ENCODE measurements at regions not wholly inside any gene's neighbourhood (a gene's known extent, or its start where the extent isn't known, plus 50 kb on each side); places are given as distances from the start of the nearest gene placed in this dataset.

DNA sequence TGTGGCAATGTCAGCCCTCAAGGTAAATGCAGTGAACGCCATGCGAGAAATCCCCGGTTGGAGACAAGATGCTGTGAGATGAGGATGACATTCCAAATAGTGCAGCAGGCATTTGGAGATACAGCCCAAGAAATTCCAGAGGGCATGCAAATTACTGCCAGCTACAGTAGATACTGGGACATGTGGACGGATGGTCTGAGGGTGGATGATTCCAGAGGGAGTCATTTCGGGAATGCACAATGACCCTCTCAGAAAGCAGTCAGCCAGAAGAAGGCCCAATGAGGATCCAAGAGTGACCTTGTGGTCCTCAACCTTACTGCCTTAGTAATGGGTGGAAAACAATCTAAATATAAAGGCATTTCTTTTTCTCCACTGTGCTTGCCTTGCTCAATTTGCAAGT, 111.3 kb downstream of the HNRNPLL start:
- no peak for TF ChIP-seq CTCF (IDR thresholded peaks at IDR 0.05; ENCODE audit: unreplicated experiment)
- DNase-seq (ENCODE audit: low spot score, unreplicated experiment) = no peak

DNA sequence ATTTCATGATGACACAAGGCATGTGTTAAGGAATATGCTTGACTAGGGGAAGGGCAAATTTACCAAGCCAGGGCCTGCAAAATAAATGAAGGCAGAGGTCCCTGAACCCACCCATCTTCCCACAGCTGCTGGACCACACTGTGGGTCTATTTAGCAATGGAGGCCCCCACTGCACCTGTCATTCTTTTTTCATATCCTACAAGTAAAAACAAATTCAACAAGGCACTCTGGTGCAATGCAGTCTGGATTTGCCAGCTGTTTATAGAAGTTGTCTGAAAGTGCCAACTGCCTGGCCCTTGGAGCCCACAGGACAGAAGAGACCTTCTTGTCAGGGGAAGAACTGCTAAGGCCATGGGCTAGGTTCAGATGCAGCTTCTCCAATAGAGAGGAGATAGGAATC, 112.8 kb upstream of the ATL2 start:
- DNase-seq (ENCODE audit: low spot score, unreplicated experiment) = no peak
- no peak overlapping the region for H3K27ac Mint-ChIP-seq
- H3K4me3 Mint-ChIP-seq (ENCODE audit: low read depth) = no peak overlapping the region
- H3K4me1 Mint-ChIP-seq (ENCODE audit: low read depth) = no peaks in the 10 kb centered on the region
- H3K27me3 Mint-ChIP-seq = peaks cover 3% of the 10 kb centered on the region
- H3K36me3 Mint-ChIP-seq (ENCODE audit: insufficient read depth) = no peaks in the 10 kb centered on the region
- no peaks in the 10 kb centered on the region for H3K9me3 Mint-ChIP-seq (ENCODE audit: low read depth)
- no peak for TF ChIP-seq CTCF (IDR thresholded peaks at IDR 0.05; ENCODE audit: unreplicated experiment)

More for the DNA sequence above, 111.3 kb downstream of the HNRNPLL start:
- Mint-ChIP-seq H3K27ac (no peak overlapping the region), H3K9me3 (ENCODE audit: low read depth) (no peaks in the 10 kb centered on the region), H3K36me3 (ENCODE audit: insufficient read depth) (no peaks in the 10 kb centered on the region), H3K27me3 (peaks cover 3% of the 10 kb centered on the region), H3K4me3 (ENCODE audit: low read depth) (no peak overlapping the region), H3K4me1 (ENCODE audit: low read depth) (no peaks in the 10 kb centered on the region)

GRCh38 chr2:38487852-38488251, 110.8 kb upstream of the ATL2 start:
- Mint-ChIP-seq H3K4me1 (ENCODE audit: low read depth) (no peaks in the 10 kb centered on the region), H3K27me3 (no peaks in the 10 kb centered on the region), H3K4me3 (ENCODE audit: low read depth) (no peak overlapping the region), H3K36me3 (ENCODE audit: insufficient read depth) (no peaks in the 10 kb centered on the region), H3K27ac (no peak overlapping the region), H3K9me3 (ENCODE audit: low read depth) (no peaks in the 10 kb centered on the region)
- DNase-seq (ENCODE audit: low spot score, unreplicated experiment) = no peak
- no peak for TF ChIP-seq CTCF (IDR thresholded peaks at IDR 0.05; ENCODE audit: unreplicated experiment)

DNA sequence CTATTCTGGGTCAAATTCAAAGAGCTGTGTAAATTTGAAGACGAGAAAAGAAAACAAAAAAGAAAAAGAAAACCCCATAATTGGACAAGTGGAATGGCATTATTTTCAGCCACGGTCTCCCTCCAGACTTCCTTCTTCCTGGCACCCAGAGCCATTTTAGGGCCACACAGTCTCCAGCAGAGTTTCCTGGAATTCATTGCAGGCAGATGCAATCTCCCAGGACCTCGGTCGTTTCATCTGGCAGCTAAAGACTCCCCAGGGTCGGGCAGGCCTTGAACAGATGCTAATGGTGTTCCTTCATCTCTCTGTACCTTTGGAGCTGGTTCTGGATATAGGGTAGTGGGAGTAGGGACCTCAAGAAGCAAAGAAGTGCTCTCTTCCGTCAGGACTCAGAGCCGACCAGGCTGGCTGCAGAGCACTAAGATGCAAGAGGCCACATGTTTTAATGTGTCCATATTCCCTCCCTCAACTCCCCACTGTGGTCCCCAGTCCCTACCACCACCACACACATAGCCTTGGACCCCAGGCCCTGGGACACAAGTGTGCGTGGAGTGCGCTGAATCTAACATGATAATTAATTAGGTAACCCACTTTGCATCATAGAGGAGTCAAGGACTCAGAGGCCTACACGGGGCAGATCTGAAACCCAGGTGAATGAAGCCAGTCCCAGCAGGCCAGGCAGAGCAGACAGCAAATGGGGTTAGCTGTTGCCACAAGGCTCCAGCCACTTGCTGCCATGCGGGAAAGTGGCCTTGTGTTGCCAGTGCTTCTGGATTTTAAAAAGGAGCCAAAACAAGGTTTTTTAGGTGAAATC, 109.3 kb upstream of the ATL2 start:
- Mint-ChIP-seq H3K4me3 (ENCODE audit: low read depth) (no peak overlapping the region), H3K27ac (no peak overlapping the region), H3K36me3 (ENCODE audit: insufficient read depth) (no peaks in the 10 kb centered on the region), H3K9me3 (ENCODE audit: low read depth) (no peaks in the 10 kb centered on the region), H3K4me1 (ENCODE audit: low read depth) (no peaks in the 10 kb centered on the region), H3K27me3 (no peaks in the 10 kb centered on the region)
- TF ChIP-seq CTCF (IDR thresholded peaks at IDR 0.05; ENCODE audit: unreplicated experiment) = no peak
- DNase-seq (ENCODE audit: low spot score, unreplicated experiment) = no peak

DNA sequence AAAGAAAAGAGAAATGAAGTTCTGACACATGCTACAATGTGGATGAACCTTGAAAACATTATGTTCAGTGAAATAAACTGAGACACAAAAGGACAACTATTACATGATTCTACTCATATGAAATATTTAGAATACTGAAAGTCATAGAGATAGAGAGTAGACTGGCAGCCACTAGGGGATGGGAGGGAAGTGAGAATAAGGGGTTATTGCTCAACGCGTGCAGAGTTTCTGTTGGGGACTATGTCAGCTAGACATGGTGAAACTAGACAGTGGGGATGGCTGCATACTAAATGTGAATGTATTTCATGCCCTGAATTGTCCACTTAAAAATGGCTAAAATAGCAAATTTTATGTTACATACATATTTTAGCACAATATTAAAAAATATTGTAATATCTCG, 108.7 kb upstream of the ATL2 start:
- H3K36me3 Mint-ChIP-seq (ENCODE audit: insufficient read depth) = no peaks in the 10 kb centered on the region
- H3K4me1 Mint-ChIP-seq (ENCODE audit: low read depth) = no peaks in the 10 kb centered on the region
- no peak for TF ChIP-seq CTCF (IDR thresholded peaks at IDR 0.05; ENCODE audit: unreplicated experiment)
- peaks cover 2% of the 10 kb centered on the region for H3K9me3 Mint-ChIP-seq (ENCODE audit: low read depth)
- no peaks in the 10 kb centered on the region for H3K27me3 Mint-ChIP-seq
- no peak for DNase-seq (ENCODE audit: low spot score, unreplicated experiment)
- no peak overlapping the region for H3K27ac Mint-ChIP-seq
- no peak overlapping the region for H3K4me3 Mint-ChIP-seq (ENCODE audit: low read depth)

Measured in progenitor cell of endocrine pancreas (in vitro differentiated cells).